SKM-1 treated with dmso at 0.1 percent for 144 hours (cell line): ENCODE measurements at regions not wholly inside any gene's neighbourhood (a gene's known extent, or its start where the extent isn't known, plus 50 kb on each side); places are given as distances from the start of the nearest gene placed in this dataset.
A peak's percentile ranks its signal among the peaks of the same experiment; 100 is the strongest.
"Not testable (repeated sequence)": the region's sequence is repeated elsewhere in the genome, so short reads cannot be mapped to it uniquely, and the experiment has no call there.

Experiments used
- DNase-seq: peaks from one replicate; lab custom pipeline; 2025; ENCODE audit not compliant: unreplicated experiment; lab: John Stamatoyannopoulos, UW

DNA sequence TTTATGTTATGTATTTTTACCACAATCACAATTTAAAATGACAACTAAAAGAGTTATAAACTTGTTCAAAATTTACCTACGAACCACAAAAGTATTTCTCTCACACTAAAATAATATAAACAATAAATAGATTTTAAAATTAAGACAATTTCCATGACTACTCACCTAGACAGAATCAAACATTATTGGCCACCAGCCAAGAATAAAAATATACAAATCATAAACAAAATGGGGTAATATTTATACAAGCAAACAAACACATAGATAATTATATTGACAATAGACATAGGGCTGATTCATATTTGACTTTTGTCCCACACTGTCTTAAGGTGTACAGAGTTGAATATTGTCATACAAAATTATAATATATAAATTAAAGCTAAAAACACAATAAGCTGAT is 119.6 kb upstream of the ZNF92 start:
- no peak for DNase-seq

DNA sequence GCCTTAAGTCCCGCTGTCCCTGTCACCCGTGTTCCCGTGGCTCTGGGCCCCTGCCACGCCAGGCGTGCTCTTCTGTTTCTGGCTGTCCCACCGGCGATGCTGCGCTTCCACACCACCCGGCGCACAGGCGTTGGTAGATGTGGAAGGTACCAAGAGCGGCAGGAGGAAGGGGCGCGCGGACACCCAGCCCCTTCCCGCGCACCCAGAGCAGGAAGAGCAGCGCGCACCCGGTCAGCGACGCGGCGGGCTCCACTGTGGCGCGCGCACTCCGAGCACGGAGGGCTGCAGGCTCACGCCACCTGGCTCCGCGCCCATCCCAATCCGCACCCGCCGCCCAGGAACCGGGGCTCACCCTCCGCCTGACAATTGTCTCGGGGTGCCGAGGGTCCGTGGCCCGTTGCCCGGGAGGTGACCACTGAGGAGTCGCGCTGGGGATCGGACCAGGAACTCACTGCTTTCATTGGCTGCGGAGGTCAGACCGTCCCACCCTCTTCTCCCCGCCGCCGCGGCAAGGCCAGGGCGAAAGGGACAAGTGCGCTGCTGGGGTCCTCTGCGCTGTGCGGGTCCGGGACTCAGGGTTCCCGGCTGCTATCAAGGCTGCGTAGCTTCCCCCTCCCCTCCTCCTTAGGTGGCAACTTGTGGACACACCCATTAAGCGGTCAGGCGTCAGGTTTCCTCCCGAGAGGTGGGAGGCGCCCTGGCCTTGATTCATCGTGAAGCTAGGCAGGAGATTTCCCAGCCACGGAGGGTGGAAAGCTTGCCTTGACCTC is 121.6 kb upstream of the ZNF92 start:
- peak; percentile 49 for DNase-seq

DNA sequence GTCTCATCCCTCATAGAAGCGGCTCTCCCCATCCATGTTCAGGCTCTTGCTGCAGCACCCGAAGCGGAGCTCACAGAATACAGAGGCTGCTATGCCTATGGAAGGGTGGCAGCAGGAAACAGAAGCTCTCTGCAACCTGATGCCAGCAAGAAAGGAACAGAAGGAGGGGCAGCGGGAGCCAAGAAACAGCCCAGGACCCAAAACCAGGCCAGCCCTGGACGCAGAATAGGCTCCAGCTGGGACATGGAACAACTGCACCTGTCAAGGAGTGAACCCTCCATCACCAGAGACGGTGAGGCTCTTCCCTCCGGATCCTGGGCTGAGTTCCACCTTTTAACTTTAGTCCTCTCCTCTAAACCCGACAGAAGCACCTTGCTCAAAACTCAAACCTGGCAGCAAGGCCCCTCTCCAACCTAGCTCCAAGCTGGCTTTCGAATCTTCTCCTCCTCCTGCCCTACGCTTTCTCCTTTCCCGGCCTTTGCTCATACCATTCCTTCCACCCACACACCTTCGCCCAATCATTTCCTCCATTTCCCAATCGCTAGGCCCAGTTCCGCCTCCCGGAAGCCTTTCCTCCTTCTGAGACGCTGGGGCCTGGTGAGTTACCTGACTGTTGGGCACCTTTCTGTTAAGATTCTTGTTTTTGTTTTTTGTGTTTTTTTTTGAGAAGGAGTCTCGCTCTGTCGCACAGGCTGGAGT is 122.8 kb upstream of the ZNF92 start:
- no peak for DNase-seq

DNA sequence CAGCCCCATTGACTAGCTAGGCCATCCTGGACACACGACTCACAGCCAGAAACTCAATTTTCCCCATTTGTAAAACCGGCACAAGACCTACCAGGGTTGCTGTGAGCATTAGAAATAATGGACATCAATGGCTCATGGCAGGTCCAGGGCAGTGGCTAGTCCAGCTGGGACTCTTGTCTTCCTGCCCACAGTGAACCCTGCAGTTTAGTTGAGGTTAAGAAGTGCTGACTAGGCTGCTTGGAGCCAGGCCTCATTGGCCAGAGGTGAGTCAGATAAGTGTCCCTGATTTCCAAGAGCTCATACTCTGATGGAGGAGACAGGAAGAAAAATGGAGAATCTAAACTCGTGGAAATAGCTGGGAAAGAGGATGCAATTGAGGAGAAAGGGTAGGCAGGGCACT is 123.4 kb upstream of the ZNF92 start:
- no peak for DNase-seq

DNA sequence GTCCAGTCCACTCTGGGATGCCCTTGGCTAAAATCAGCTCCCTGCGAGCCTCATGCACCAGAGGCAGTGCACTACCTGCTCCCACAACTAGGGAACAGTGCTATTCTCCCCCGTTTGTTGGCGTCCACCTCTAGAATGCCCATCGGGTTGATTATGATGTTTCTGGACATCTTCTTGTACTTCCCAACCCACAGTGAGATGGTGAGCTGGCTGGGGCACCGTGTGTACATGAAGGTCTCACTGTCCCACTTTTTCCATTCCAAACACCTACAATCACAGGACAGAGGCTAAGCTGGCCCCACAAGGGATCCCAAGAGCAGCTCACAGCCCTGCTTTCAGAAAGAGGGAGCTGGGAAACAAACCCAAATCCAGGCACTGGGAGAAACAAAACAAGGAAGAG is 126.2 kb upstream of the ZNF92 start:
- DNase-seq, result no peak

DNA sequence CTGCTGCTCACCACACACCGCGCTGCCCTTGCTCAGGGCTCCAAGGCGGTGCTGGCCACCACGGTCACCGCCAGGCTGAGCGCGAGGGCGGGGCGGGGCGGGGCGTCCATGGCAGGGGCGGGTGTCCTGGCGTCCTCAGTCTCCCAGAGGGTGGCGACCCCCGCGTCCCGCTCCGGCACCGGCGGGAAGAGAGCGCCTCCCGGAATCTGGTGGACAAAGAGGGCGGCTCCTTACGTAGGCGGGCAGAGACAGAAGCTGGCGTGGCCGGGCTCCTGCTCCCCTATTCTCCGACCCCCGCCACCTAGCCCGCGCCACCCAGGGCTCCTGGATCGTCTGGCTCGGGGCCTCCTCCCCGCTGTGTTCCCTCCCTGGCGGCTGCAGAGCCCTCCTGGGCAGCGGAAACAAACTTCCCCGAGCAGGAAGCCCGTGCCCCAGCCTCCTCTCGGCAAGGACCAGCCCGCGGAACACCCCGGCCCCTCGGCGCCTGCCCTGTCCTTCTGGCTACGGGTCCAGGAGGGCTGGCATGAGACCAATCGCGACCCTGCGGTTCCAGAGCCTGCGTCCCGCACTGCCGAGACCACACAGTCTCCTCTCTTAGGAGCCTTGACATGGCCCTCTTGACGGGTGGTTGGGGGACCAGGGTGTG is 133.8 kb upstream of the ZNF92 start:
- no peak for DNase-seq

DNA sequence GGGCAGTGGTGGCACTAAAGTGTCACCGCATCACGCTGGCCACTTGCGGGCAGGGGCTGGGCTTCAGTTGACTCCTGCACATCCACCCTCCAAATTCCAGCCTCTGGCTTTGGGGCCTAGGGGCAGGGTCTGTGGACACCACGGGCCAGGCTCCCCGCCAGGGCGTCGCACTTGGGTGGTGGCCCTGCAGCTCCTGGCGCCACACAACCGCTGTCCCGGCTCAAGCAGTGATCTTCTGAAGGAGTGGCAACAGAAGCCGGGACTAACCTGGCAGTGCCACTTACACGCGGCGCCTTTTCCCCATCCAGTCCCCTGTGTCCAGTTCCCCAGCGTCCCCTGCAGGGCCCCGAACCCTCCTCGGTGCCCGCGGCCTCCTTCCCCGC is 134.3 kb upstream of the ZNF92 start:
- DNase-seq, result no peak

DNA sequence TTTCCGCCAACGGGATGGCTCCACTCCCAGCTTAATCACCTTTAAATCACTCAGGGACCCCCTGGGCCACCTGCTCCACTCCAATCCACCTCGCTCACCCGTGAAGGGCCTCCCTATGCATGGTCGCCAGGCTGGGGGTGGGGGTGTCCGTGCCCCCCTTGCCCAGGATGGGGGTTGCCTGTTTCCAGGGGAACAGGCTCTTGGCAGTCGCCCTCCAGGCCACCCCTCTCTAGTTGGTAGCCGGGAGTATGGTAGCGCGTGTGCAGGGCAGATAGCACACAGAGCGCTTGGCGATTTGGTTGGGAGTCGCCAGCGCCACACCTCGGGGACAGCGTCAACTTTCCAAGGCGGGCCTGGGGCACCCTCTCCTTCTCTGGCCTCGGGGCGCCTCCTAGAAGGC is 134.9 kb upstream of the ZNF92 start:
- no peak for DNase-seq

DNA sequence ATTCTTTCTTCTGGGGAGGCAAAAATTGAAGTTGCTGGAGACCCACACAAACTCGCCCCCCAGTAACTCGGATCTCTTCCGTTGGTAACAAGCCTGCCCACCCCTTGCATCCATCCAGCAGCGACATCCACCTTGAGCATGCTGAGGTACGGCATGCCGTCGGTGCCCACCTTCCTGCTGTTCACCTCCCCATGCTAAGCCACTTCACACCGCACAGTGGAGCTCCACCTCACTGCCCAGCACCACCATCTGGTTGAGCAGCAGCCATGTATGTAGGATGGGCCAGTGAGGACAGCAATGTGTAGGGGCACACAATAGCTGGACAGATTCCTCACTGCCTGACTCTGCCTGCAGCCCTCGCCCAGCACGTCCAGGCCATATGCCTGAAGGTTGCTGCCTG is 138.1 kb upstream of the ZNF92 start:
- no peak for DNase-seq

DNA sequence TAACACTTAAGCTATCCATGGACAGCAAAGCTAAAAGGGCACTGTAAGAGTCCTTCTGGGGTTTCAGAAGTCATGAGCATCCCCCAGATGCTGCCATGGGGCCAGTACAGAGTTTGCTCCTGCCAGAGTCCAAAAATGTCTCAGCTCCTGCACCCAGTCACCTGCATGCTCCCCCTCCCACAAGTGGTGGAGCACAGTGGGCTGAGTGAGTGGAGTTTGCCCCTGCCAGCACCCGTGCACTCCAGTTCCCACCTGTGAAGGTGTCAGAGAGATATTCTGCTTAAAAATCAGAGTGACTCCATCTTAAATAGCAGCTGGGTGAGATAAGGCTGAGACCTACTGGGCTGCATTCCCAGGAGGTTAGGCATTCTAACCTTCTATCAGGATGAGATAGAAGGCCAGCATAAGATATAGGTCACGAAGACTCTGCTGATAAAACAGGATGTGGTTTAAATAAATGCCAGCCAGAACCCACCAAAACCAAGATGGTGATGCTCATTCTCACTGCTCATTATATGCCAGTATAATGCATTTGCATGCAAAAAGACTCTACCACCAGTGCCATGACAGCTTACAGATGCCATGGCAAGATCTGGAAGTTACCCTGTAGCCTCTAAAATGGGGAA is 140.1 kb upstream of the ZNF92 start:
- DNase-seq, result no peak

DNA sequence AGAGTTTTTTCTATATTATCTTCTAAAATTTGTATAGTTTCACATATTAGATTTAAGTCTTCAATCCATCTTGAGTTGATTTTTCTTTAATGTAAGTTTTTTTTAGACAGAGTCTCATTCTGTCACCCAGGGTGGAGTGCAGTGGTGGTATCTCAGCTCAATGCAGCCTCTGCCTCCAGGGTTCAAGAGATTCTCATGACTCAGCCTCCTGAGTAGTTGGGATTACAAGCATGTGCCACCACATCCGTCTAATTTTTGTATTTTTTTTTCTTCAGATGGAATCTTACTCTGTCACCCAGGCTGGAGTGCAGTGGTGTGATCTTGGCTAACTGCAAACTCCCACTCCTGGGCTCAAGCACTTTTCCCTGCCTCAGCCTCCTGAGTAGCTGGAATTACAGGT is 143.4 kb upstream of the ZNF92 start:
- DNase-seq, result no peak

DNA sequence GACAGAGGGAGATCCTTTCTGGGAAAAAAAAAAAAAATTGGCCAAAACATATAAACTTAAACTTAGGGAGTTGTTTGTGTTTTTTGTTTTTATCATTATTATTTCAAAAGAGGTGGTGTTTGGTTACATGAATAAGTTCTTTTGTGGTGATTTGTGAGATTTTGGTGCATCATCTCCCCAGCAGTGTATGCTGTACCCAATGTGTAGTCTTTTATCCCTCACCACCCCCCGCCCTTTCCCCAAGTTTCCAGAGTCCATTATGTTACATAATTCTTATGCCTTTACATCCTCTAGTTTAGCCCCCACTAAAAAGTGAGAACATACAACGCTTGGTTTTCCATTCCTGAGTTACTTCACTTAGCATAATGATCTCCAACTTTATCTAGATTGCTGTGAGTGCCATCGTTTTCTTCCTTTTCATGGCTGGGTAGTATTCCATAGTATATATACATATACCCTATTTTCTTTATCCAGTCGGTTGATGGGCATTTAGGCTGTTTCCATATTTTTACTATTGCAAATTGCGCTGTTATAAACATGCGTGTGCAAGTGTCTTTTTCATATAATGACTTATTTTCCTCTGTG is 148.1 kb upstream of the ZNF92 start:
- DNase-seq, result no peak

DNA sequence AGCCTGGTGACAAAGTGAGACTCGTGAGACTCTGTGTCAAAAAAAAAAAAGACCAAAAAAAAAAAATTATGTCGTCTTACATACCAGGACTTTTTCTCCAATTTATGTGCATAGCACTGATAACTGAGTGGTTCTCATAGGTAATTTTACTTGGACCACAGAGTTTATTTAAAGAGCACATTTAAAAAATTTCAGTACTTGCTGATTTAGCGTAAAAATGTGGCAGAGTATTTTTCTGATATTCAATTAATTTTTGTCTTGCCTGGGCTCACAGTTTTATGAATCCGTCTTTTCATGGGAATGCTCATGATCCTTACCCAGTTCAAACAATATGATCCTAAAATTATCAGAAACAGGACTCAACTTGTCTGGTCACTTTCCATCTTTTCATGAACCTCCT is 151.0 kb upstream of the ZNF92 start:
- DNase-seq, result no peak

DNA sequence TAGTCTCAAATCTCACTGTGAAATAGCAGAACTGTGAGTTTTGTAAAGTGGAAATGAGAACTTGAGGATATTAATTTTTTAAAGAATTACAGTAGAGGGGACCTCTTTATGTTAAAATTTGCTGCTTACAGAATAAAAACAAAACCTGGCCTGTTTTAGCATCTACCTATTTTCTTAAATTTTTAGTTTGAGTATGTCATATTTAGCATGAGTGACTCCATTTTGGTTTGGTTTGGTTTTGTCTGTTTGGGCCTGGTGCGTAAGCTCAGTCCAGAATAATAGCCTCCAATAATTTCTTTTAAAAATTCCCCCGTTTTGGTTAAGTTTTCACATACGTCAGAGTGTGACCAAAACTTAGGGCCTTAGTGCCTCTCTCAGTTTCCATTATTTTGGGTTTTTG is 152.0 kb upstream of the ZNF92 start:
- DNase-seq, result no peak

DNA sequence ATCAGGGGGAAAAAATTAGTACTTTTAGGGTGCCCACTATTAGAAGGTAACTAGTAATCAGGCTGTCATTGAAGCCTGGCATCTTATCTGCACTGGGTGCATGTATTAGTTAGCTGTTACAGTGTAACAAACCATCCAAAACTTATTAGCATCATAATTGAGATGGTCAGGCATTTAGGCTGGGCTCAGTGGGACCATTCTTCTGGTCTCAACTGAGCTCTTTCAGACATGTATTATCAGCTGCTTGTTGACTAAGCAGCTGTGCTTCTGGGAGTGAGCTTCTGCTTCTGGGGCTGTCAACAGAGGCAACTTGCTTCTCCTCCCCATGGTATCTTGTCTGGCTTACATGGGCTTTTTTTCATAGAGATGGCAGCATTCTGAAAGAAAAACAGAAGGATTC is 154.0 kb upstream of the ZNF92 start:
- no peak for DNase-seq

DNA sequence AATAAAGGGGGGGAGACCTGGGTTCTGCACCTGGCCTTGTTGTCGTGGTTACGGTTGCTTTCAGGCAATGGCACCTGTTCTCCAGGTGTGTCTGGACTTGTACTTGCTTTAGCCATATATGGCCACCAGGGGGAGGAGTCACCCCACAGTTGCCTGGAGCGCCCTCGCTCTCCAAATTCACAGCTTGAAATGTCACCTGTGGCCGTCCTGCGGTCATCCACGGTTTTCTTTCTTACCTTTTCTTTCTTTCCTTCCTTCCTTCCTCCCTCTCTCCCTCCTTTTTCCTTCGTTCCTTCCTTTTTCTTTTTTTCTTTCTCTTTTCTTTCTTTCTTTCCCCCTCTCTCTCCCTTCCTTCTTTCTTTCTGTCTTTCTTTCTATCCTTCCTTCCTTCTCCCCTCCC is 157.2 kb upstream of the ZNF92 start:
- peak; percentile 32 for DNase-seq

DNA sequence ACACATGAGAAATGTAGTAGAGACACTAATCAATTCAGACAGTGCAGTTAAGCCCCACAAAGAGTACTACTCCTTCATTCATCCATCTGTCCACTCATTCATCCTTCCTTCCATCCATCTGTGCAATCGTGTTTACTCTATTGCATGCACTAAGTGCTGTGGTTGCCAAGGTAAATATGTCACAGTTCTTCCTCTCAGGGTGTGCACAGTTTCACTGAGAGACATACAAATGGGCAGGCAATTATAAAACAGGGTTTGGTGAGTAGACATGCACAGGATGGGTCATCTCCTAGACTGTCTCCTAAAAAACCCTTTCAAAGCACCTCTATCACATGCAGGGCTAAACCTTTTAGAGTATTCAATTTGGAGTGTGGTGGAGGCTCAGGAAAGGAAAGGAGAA is 160.4 kb upstream of the ZNF92 start:
- not testable (repeated sequence) for DNase-seq

DNA sequence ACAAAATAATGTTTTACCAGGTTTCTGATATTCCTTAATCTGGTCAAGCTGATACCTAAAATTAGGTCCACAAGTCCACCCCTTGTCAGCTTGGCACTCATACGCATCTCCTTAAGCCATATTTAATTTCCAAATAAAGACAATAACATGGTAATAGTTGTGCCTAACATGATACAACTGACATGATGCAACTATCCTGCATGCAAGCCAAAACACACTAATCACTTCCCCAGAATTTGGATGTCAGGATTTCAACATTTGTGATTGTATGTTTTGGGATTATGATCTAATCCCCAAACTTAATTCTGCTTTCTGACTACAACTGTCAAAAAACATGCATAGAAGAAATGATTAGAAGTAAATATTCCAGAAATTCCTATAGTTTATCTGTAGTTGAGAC is 174.4 kb upstream of the ZNF92 start:
- not testable (repeated sequence) for DNase-seq

DNA sequence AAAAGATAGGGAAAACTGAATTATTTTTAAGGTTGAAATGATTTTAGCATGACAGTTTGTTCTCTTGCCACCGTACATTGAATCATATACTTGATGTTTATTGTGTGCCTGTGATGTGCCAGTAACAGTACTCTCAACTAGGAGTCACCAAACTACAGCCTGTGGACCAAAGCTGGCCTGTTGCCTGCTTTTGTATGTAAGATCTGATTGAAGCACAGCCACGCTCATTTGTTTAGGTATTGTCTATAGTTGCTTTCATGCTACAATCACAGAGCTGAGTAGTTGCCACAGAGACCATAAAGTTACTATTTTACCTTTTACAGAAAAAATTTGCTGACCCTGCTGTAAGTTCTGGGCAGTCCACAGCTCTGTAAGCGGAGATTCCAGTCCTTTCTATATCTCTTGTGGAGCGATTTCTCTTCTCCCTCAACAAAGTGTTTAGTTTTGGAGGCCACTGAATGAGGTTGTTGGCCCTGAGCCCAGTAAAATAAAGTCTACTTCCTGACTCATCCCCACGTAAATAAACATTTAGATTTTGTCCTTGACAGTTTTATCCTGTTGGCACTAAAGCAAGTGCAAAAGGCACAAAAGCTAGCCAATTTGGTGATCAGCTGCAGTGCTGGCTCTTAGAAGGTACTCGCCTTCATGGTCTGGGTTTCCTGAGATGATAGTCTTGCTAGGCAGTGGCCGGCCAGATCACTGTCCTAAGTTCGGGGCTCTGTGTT is 180.2 kb upstream of the ZNF92 start:
- DNase-seq, result not testable (repeated sequence)

DNA sequence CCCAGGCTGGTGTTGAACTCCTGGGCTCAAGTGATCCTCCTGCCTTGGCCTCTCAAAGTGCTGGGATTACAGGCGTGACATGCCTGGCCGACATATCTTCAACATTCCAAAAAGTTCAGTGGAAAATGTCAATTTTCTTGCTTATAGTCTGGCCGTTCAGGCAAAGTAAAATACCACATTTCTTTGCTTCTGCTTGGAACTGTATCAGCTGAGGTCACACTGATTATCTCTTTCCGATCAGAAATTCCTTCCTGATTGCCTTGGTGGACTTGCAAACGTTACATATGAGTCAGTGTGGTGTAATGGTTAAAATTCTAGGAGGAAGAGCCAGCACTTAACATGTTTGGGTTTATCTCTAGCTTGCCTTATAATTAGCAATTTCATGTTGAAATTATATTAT is 170.6 kb upstream of the ERV3-1 start:
- DNase-seq, result not testable (repeated sequence)

DNA sequence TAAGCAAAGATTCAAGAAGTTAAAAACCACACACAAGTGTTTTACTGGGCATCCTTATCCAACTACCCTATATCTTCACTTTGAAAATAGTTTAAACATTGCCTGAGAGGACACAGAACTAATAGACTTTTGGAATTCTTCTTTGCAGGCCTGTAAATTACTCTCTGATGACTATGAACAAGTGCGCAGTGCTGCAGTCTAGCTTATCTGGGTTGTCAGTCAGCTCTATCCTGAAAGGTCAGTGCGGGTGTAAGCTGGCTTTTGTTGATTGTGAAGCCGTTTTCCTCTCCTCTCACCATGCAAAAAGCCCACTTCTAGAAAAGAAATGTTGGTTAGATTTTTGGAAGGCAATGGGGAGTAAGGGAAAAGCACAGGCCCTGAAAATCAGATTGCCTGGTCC is 143.6 kb upstream of the ERV3-1 start:
- not testable (repeated sequence) for DNase-seq
